ENCODE measurements at regions not wholly inside any gene's neighbourhood (a gene's known extent, or its start where the extent isn't known, plus 50 kb on each side); places are given as distances from the start of the nearest gene placed in this dataset.
"Not testable (repeated sequence)": the region's sequence is repeated elsewhere in the genome, so short reads cannot be mapped to it uniquely, and the experiment has no call there.

DNA sequence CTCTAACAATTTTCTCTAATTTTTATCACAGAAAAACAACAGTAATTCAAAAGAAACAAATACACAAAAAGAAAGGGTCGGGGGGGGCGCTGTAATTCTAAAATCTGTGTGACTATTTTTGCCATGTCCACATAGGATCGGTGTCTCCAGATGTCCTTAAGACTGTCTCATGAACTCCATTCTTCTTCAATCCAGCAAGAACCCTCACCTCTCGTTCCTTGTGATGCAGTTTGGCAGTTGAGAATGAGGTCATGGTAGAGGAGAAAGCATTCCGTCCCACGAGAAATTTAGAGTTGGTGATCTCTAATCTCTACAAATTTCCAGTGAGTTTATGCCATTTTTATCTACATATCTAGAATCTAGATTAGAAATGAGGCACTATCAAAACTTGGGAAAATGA lies 394.7 kb downstream of the TFEC start:
- DNase-seq, result no peak

DNA sequence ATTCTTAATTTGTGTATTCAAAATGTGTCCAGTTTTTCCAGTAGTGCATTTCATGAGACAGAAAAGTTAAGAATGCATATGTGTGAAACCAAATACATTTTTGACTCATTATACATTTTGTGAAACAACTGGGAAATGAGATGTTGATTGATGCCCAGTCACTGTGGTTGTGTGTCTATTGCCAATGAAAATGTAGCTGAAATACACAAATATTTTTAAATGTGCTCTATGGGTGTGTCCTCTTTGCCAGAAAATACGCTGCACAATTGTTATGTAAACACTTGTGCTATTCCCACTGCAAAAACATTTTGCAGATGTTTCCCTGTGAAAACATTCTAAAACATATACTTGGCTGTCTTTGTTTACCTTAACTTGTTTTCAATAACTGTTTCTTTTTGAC lies 395.2 kb downstream of the TFEC start:
- DNase-seq, result no peak

GRCh38 chr7:115634633-115635032 lies 395.9 kb downstream of the TFEC start:
- no peak for DNase-seq

DNA sequence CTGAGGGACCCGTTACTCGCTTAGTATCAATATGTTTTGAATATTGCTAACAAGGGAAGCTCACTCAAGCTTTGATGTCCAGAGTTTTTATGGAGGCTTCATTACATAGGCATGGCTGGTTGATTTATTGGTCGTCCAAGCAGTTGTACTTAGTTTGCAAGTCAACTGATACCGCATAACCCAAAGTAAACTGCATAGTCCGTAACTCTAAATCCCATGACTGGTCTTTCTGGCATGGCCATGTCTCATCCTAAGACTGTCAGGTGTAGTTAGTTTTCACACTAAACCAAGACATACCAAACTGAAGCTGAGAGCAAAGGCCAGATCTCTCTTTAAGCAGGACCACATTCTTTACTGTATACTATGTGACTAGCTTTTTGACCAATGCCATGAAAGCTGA lies 397.9 kb downstream of the TFEC start:
- no peak for DNase-seq

DNA sequence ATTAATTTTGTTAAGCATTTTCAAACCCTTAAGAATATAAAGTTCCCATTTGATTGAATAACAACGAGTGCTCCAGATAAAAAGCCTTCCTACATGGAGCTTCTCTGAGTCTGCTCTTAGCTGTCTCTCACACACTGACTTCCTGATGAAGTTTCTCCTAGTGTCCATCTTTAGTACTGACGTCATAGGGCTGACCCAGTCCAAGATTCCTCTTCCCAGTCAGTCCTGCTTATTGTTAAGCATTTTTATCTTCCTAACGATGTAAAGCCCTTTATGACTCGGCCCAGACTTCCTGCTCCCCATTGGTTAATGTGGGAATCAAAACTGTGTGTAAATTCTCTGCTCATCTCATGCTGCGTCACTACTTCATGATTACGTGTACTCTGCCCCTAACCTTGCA lies 398.8 kb downstream of the TFEC start:
- DNase-seq, result no peak

DNA sequence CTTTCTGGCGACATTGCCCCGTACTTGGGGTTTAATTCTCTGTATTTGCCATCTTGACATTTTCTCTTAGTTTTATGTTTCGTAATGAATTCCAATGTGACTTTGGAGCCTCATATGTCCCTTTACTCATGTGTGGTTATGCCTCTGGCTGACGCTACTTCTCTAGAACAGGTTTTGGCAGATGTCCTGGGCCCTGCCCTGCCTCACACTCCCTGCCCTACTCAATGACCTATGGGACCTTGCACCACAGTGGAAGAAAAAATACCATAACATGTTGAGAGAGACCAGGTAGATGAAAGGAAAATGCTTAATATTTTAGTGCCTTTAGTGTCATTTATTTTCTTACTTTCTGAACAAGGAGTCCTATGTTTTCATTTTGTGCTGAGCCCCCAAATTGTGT lies 400.5 kb downstream of the TFEC start:
- no peak for DNase-seq

DNA sequence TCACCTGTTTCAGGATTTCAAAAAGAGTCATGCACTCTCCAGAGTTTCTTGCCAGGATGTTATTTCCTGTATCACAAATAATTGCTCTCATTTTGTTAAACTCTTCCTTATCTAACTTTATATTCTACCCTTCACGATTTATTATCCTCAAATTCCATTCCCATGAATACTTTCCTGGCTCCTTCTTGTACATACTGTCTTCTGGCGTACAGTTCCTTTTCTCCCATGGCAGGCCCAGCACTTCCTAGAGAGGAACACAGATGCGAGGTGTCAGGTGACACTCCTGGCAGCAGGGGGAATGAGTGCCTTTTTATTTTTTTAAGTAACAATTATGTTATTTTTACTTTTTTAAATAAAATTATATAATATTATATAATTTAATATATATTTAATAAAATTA lies 411.9 kb downstream of the TFEC start:
- peak; percentile 39 for DNase-seq

GRCh38 chr7:115613836-115614235 lies 416.7 kb downstream of the TFEC start:
- no peak for DNase-seq

DNA sequence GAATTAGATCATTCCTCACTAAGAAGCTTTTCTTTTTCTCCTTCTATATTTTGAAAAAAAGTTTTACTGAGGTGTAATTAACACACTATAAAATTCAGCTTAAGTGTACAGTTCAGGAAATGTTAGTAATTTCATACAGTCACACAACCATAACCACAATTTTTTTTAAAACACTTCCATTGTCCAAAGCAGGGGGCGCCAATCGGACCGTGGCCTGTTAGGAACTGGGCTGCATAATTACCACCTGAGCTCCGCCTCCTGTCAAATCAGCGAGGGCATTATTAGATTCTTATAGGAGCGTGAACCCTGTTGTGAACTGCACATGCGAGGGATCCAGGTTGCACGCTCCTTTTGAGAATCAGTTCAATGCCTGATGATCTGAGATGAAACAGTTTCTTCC lies 427.1 kb downstream of the TFEC start:
- DNase-seq, result no peak

DNA sequence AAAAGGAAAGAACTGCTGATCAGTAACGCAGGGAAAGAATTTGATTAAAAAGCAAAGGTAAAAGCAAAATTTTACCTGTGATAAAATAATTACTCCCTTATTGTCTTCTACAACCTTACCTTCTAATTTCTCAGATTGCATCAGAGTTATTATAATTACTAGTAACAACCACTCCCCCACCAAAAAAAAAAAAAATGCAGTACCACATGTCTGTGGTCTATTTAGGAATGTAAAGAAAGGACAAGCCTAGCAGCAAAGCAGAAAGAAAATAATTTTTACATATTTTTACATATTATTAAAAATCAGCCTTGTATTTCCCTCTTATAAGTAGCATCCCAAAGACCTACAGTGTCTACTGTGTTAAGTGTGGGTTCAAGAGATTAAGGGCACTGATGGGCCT lies 430.4 kb downstream of the TFEC start:
- DNase-seq, result no peak

- not testable (repeated sequence) for DNase-seq
These were observed 431.4 kb downstream of the TFEC start for GRCh38 chr7:115599184-115599583.

GRCh38 chr7:115597220-115597619 lies 433.3 kb downstream of the TFEC start:
- DNase-seq, result not testable (repeated sequence)

DNA sequence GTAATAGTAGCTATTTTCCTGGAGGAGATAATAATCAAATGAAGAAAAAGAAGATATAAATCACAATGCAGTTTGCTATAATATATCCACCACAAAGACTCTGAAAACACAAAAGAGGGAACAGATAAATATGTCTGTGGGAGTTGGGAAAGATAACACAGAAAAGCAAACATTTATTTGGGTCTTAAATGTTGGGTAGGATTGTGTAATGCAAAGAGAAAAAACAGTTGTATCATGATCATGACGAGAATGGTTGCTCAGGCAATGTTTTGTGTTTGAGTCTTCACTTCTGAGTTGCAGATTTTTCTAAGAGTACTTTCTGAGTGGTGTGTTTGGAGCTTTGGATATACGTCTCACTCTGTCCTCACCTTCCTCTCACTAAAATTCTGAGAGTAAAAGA lies 437.5 kb downstream of the TFEC start:
- no peak for DNase-seq

- no peak for DNase-seq
These were observed 445.4 kb downstream of the TFEC start for GRCh38 chr7:115585015-115585718.

DNA sequence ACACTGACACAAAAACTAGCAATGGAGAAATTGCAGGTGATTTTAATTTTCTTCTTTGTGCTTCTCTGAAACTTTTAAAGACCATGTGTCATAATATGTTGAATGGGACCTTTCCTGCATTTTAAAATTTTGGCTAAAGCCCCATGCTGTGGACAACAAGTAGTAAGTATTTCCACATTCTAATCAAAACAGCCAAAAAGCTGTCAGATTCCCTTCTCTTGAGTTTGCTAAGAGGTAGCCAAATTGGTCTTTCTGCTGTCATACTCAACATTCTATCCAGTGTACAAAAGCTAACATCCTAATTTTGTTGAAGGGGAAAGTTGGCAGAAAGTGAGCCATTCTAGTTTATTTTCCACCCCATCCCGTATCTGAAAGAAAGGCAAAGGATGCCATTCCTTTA lies 447.6 kb downstream of the TFEC start:
- no peak for DNase-seq

GRCh38 chr7:115578576-115578975 lies 452.0 kb downstream of the TFEC start:
- no peak for DNase-seq

GRCh38 chr7:115574681-115575291 lies 455.8 kb downstream of the TFEC start:
- DNase-seq, result no peak

DNA sequence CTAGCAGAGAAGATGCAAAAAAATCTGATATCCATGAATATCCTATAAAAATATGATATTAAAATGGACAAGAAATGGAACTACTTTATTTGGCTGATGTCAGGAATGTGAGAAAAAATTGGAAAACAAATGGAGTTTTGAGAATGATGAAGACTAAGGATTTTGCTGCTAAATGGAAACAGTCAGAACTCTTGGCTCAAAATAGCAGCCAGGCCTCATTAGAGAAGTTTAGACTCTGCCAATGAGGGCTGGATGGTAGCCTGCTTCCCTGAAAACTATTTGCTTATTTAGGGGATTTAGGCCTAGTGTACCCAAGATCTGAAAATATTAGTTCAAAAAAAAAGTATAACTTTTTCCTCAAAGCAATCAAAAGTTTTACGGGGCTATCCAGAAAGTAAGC lies 458.5 kb downstream of the TFEC start:
- peak; percentile 57 for DNase-seq

- no peak for DNase-seq
These were observed 469.0 kb downstream of the TFEC start for GRCh38 chr7:115561335-115562110.

GRCh38 chr7:115559877-115560276 lies 470.7 kb downstream of the TFEC start:
- no peak for DNase-seq

DNA sequence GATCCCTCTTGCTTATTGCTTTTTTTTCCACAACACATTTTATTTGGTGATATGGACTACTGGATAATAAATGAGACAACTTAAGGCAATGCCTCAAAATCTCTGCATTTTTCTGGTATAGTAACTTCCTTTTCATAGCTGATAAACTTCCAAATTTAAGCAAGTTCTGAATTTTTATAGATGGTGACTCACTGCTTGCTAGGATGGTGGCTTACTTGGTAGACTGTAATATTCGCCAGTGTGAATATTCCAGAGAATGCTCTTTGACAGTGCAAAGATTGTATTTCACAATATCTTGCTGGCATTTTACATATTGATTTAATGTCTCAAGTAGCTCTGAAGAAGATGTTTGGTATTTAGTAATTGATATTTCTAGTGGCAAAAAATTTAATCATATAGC lies 472.4 kb downstream of the TFEC start:
- DNase-seq, result no peak

- not testable (repeated sequence) for DNase-seq
These were observed 473.3 kb downstream of the TFEC start for GRCh38 chr7:115557296-115557695.

DNA sequence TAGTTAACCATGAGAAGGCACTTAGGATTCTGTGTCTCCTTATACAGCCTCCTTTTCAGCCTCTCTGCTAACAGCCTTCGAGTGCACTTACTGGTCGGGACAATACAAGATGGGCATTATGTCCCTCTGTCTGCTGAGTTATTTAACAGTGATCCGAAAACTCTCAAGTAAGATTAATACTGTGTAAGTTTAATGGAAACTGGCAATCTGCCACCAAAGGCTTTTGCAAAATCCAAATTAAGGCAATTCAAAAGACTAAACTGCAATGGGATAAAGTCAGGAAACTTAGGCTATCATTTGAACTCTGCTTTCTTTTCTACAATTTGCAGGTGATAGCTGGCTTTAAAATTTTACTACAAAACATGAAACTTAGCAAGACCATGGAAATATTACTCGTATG lies 477.8 kb downstream of the TFEC start:
- no peak for DNase-seq

- DNase-seq, result no peak
These were observed 480.7 kb downstream of the TFEC start for GRCh38 chr7:115549910-115550309.

All from right hindlimb (tissue), 1 donor.